AG04449 (cell line): ENCODE measurements at regions not wholly inside any gene's neighbourhood (a gene's known extent, or its start where the extent isn't known, plus 50 kb on each side); places are given as distances from the start of the nearest gene placed in this dataset.

ENCODE experiments used
- CTCF ChIA-PET: fragments of 350-600 bp; formaldehyde crosslinking; extraction: SDS; loops from one replicate; lab custom pipeline; 2021; ENCODE audit warnings: antibody characterized with exemption; lab: Yijun Ruan, JAX
- POLR2A ChIA-PET: fragments of 400-600, 350-600 bp; formaldehyde crosslinking; extraction: SDS; loops from one replicate; lab custom pipeline; 2020; ENCODE audit warnings: antibody characterized with exemption, inconsistent platforms; lab: Yijun Ruan, JAX
- DNase-seq: peaks from one replicate; pipeline ENCODE4 v3.0.0-alpha.2; 2010; ENCODE audit warnings: low read depth, low spot score
- H3K4me3 ChIP-seq: 2 replicates; pipeline ENCODE4 v1.5.1; 2011; ENCODE audit warnings: low read depth, mild to moderate bottlenecking, control low read depth, low read length
- CTCF ChIP-seq: IDR thresholded peaks from one replicate; pipeline ENCODE4 v1.5.1; 2011; ENCODE audit warnings: mild to moderate bottlenecking, moderate library complexity, low read length, control low read depth, inconsistent platforms; ENCODE audit not compliant: insufficient read depth; ENCODE audit errors: missing control alignments

GRCh38 chr4:100075056-100075455 lies 115.2 kb downstream of the DDIT4L start:
- DNase-seq: no peak
- no peak for TF ChIP-seq CTCF
- CTCF ChIA-PET: interaction anchor here (1.6 to 3.0 kb wide), 2 partner anchors 18 to 21 kb away, joined by 8 to 14 read pairs; no protein-coding TSS in a partner anchor
- no peak overlapping the region for H3K4me3 ChIP-seq
- POLR2A ChIA-PET: no interaction called here

- no peak for TF ChIP-seq CTCF
- no peak for DNase-seq
- no peak overlapping the region for H3K4me3 ChIP-seq
- POLR2A ChIA-PET: no interaction called here
- CTCF ChIA-PET: interaction anchor here (2.1 kb wide), 1 partner anchor 22 kb away, joined by 8 read pairs; no protein-coding TSS in a partner anchor
These were observed 118.8 kb downstream of the DDIT4L start for GRCh38 chr4:100071506-100071905.

GRCh38 chr4:100070868-100071267 lies 119.4 kb downstream of the DDIT4L start:
- H3K4me3 ChIP-seq: no peak overlapping the region
- no peak for DNase-seq
- ChIA-PET POLR2A (no interaction called here), CTCF (interaction anchor here (2.1 kb wide), 1 partner anchor 22 kb away, joined by 8 read pairs; no protein-coding TSS in a partner anchor)
- no peak for TF ChIP-seq CTCF

- no peak overlapping the region for H3K4me3 ChIP-seq
- no peak for TF ChIP-seq CTCF
- DNase-seq: no peak
- ChIA-PET POLR2A (no interaction called here), CTCF (no interaction called here)
These were observed 119.1 kb upstream of the H2AZ1 start for GRCh38 chr4:100069207-100069606.

DNA sequence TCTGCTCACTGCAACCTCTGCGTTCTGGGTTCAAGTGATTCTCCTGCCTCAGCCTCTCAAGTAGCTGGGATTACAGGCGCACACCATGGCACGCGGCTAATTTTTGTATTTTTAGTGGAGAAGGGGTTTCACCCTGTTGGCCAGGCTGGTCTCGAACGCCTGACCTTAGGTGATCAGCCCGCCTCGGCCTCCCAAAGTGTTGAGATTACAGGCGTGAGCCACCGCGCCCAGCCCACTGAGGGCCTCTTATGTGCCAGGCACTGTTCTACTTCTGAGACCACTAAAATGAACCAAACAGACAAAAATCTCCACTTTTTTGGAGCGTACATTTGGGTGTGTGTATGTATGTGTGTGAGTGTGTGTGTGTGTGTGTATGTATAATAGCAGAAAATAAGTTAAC lies 117.2 kb upstream of the H2AZ1 start:
- DNase-seq: no peak
- no peak for TF ChIP-seq CTCF
- CTCF ChIA-PET: interaction anchor here (3.4 kb wide), 1 partner anchor 26 kb away, joined by 20 read pairs; no protein-coding TSS in a partner anchor
- POLR2A ChIA-PET: no interaction called here
- no peak overlapping the region for H3K4me3 ChIP-seq

DNA sequence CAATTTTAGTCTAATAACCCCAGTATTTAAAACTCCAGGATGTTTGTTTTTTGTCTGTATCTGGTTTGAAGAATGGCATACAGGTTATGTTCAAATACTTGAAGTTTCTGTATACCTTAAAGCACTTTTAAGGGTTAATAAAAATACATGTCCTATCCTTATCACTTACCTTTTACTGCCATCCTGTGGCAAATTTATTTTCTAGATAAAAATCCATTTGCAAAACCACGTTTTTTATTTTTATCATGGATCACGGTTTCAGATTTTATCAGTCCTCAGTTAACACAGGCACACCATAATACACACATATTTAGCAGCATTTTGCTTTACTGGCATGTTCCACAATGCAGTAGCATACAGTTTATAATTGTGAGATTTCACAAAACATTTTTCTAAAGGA lies 113.3 kb upstream of the H2AZ1 start:
- no peak for DNase-seq
- POLR2A ChIA-PET: no interaction called here
- CTCF ChIA-PET: interaction anchor here (1.2 to 1.9 kb wide), 3 partner anchors 9 to 117 kb away, joined by 3 to 15 read pairs (median 4); partner anchors contain the start of gene DNAJB14
- TF ChIP-seq CTCF: no peak
- no peak overlapping the region for H3K4me3 ChIP-seq
